Lower leg skin (tissue), 3 donors: ENCODE measurements at regions not wholly inside any gene's neighbourhood (a gene's known extent, or its start where the extent isn't known, plus 50 kb on each side); places are given as distances from the start of the nearest gene placed in this dataset.

Source experiments
- POLR2A ChIP-seq, 2 donors: fragments of 450-650 bp; IDR thresholded peaks; one replicate each; pipeline ENCODE4 v1.6.1; 2016 to 2017; ENCODE audit warnings: antibody characterized with exemption in 2 of 2, mild to moderate bottlenecking in 1 of 2, moderate library complexity in 1 of 2
- TF ChIP-seq, protein P1 (sequence below), 3 donors: fragments of 450-650 bp; IDR thresholded peaks; one replicate each; pipeline ENCODE4 v1.5.1; 2016; ENCODE audit warnings: antibody characterized with exemption in 3 of 3, mild to moderate bottlenecking in 3 of 3, moderate library complexity in 2 of 3

DNA sequence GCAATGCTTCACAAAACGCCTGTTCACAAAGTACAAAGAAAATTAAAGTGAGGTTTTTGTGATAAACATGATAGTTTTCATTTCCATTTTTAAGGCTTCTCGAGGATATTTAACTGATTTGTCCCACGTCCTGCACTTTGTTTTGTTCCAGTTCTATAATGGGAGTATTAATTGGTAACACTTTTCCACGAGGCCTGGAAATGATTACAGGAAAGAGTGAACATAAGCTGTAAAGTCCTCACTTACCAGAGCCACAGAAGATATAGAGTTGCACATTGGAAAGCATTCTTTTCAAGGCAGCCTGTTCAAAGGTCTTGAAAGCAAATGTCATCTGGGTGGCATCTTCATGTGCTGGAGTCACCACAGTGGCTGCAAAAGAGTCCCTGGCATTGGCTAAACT is 1236.6 kb downstream of the BCL11B start:
- TF ChIP-seq, protein P1, sequence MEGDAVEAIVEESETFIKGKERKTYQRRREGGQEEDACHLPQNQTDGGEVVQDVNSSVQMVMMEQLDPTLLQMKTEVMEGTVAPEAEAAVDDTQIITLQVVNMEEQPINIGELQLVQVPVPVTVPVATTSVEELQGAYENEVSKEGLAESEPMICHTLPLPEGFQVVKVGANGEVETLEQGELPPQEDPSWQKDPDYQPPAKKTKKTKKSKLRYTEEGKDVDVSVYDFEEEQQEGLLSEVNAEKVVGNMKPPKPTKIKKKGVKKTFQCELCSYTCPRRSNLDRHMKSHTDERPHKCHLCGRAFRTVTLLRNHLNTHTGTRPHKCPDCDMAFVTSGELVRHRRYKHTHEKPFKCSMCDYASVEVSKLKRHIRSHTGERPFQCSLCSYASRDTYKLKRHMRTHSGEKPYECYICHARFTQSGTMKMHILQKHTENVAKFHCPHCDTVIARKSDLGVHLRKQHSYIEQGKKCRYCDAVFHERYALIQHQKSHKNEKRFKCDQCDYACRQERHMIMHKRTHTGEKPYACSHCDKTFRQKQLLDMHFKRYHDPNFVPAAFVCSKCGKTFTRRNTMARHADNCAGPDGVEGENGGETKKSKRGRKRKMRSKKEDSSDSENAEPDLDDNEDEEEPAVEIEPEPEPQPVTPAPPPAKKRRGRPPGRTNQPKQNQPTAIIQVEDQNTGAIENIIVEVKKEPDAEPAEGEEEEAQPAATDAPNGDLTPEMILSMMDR (IDR thresholded peaks at IDR 0.05) = no peak
- no peak for TF ChIP-seq POLR2A (IDR thresholded peaks at IDR 0.05)
